GM19043 (cell line): ENCODE measurements at regions not wholly inside any gene's neighbourhood (a gene's known extent, or its start where the extent isn't known, plus 50 kb on each side); places are given as distances from the start of the nearest gene placed in this dataset.

Experiments used
- ATAC-seq: cut with Tn5 transposase; IDR thresholded peaks from one replicate; pipeline ENCODE4 v1.9.1; 2021; ENCODE audit warnings: low read depth; ENCODE audit not compliant: unreplicated experiment

DNA sequence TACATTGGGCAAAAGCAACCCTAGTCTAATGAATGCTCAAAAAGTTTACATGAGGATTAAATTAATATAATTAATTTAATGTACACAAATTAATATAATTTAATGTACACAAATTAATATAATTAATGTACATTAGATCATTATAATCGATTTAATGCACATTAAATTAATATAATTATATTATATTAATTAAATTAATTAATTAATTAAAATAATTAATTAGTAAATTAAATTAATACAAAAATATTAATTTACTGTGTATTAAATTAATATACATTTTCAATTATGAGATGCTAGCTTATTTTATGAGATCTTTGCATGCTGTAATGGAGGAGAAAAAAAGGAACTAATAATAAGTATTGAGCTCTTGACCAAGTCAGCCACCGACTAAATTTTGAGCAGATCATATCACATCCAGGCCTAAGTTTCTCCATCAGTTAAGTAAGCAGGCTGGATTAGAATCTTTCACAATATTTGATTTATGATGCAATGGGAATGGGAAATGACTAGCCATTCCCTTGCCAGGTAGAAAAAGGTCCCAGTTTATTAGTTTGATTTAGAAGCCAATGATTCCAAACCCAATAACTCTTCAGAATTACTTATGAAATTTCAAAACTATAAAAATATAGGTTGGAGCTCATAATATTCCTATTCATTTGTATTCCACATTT, 533.4 kb upstream of the GRIA1 start:
- no peak for ATAC-seq

DNA sequence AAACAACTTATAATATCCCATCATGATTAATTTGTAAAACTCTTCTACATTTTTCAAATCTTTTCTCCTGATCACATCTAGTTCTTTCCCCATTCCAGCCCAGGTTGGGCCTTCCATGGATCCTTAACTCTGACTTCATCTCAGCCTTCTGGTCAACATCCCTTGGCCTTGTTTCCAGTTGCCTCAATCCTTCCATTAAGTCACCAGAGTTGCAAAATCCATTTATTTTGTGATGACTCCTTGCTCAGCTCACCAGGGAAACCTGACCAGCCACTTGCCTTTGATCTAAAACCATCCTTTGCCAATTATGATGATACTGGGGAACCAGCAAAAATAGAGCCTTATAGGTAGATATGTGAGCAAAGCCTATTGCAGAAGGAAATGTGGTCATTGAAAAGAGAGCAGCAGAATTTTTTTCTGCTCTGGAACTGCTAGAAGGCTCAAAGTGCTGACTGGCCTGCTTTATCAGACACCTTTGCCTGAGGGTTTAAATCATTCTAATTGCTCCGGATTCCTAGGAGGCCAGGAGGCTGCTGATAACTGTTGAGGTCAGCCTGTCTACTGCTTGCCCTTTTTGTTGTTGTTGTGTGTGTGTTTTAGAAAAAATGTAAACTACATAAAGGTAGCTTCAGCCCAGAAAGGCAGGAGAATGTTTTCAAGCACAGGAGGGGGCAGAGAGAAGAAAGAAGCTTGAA, 512.2 kb upstream of the GRIA1 start:
- no peak for ATAC-seq

DNA sequence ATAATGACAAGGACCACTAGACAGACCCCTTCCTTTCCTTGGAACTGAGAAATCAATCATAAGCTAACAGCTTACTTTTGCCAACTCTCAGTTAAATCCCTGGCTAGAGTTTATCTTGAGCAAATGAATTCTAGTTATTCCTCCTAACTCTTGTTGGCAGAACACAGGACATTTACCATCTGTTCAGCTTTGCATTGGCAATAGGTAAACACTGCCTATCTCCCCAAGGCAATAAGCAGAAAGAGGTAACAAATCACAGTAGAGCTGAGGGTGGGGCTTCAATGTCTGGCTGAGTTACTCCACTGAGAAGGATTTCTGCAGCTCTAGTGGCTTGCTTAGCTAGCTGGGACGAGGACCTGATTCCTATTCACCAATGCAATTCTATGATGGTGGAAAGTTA, 503.3 kb upstream of the GRIA1 start:
- ATAC-seq = no peak

DNA sequence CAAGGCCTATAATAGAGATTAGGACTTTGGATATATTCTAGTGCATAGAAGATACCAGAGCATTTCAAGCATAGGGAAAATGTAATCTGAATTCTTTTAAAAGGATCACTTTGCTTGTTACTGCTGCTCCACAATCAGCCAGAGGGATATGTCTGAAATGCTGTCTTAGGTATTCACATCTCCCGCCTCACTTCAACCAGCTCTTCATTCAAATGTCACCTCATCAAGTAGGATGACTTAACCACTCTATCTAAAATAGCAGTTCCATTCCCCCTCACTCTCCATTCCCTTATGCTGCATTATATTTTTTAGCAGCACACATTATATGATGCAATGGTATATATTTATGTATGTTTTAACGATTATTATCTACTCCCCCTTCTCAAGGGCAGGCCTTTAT, 500.3 kb upstream of the GRIA1 start:
- no peak for ATAC-seq

DNA sequence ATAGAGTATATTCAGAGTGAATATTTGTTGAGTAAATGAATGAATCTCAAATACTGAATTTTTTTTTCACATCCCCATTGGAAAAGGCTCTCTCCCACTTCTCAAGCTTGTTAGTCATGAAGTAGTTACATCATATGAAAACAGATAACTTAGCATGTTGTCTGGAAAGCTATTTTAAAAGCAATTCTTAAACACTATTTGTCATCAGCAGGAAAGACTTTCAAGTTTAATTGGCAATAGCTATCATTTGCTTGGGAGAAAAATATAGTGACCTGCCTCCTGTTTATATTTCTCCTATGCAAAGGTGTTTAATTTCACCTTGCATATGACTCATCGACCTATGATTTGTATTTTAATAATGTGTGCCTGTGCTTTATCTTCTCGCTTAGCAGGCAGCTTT, 499.8 kb upstream of the GRIA1 start:
- no peak for ATAC-seq

DNA sequence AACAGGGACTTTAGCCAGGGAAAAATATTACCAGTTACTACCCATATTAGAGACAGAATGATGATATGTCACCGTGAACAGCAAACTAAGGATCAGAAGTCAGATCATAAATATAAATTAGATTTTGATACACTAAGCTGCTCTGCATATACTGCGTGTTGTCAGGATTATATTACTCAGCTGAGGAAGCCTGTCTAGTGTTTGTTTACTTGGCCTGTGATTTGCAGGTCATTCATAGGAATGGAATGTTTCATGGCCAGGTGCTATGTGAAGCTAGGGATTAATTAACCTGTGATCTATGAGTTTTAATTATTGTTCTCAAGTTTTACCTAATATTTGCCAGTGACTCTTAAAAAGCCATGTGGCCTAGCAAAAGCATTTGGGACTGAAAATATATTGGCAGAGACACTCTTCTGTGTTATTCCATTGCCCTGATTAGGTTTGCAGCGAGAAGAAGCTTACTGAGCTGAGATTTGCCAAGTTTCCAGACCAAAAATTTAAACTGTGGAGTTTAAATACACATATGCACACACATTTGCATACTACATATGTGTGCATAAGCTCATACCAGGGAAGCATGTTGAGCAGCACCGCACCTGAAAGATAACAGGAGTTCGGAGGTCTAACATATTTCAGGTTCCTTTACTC, 496.3 kb upstream of the GRIA1 start:
- no peak for ATAC-seq

DNA sequence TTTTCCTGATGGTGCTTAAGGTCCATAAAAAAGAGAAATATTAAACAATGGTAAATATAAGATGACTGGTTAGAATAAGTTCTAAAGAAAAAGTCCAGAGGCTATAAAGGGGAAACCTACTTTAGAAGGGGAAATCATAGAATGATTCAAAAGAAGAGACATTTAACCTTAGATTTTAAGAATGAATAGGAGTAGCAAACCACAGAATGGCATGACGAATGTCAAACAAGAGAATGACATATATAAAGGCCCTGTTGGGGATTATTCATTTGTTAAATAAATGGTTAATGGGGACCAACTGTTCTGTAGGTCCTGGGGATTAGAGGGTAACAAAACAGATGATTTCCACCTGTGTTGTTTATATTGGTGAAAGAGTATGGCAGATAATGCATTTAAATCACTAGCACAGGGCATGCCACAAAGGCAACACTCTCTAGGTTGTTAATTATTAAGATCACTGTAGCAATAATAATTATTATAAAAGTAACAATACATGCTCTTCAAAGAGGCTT, 495.2 kb upstream of the GRIA1 start:
- no peak for ATAC-seq

DNA sequence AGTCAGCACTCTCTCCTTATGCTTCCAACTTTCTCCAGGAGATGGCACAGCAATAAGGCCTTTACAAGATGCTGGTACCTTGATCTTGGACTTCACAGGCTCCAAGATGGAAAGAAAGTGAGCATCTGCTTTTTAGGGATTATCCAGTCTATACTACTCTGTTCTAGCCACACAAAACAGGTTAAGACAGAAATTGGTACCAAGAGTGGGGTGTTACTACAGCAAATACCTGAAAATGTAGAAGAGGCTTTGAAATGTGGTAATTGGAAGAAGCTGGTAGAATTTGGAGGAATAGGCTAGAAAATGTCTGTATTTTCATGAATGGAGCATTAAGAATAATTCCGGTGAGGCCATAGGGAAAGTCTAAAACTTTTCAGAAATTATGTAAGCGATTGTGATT, 484.8 kb upstream of the GRIA1 start:
- no peak for ATAC-seq

DNA sequence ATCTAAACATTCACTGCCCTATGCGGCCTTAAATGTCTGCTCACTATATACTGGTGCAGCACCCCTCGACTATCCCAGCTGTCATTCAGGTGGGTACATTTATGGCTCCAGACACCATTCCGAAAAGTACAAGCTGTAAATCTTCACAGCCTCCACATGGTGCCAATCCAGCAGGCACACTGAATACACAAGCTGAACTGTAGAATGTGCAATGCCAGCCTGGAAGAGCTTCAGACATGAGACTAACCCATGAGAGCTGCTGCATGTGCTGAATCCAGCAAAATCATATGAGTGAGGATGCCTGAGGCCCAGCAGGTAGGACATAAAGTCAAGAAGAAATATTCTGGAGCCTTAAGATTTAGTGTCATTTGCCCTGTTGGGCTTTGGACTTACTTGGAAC, 483.8 kb upstream of the GRIA1 start:
- no peak for ATAC-seq

DNA sequence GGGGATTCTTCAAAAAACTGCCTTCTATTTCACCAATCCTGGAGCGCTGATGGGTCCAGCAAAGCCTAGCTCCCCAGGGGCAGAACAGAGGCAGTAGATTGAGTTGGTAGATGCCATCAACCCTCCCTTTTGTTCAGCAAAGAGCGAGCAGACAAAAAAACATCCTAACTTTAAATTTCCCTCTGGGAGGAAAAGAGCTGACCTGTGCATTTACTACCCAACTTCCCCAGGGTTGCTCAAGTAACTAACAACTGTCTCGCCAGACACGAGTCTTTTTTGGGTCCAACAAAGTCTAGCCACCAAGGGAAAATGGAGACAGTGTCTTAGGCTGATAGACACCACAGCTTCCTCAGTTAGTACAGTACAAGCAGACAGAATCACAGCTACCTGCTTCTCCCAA, 476.3 kb upstream of the GRIA1 start:
- ATAC-seq = no peak

DNA sequence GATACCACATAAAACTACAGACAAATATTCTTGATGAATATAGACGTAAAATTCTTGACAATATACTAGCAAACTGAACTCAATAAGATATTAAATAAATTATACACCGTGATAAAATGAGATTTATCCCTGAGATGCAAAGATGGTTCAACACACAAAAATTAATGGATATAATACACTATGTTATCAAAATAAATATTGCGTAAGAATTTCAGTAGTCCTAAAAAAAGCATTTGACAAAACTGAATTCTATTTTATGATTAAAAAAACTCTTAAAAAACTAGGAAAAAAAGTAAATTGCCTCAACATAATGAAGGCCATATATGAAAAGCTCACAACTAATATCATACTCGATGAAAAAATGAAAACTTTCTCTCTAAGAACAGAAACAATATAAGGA, 472.3 kb upstream of the GRIA1 start:
- ATAC-seq = no peak

DNA sequence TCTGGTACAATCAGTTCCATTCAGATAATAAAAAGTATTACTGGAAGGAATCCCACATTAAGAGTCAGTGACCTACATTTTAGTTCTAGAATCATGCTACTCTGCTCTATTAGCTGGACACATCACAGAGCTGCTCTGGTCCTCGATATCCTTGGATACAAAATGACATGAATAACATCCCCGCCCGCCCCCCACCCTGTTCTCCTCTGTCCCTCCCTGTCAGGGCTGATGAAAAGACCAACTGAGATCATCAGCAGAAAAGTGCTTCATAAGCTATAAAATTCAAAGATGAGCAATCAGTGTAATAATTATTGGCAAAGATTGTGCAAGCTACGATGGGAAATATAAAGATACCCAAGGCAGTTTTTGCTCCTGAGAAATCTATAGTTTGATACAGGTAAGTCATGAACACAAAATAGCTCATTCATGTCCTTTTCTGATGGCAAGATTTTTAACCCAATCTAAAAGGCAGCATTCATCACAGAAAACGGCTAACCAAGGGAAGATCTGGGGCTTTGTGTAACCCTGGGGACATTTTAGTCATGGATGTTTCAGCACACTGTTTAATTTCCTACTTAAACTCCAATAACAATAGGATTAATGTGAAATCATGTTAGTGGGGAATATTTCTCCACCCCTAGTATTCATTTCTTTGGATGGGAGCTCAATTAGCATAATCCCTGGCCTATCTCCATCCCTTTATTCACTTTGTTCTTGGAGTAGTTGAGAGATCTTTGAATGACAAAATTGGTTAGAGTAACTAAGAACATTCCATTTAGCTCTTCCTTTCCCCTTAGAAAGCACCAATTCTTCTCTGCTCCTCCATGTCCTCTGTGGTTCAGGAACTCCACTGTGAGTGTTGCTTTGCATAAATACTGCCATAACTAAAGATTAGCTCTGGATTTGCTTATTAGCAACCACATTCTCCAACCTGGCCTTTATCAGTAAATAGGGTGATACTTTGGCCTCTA, 459.4 kb upstream of the GRIA1 start:
- ATAC-seq = no peak

DNA sequence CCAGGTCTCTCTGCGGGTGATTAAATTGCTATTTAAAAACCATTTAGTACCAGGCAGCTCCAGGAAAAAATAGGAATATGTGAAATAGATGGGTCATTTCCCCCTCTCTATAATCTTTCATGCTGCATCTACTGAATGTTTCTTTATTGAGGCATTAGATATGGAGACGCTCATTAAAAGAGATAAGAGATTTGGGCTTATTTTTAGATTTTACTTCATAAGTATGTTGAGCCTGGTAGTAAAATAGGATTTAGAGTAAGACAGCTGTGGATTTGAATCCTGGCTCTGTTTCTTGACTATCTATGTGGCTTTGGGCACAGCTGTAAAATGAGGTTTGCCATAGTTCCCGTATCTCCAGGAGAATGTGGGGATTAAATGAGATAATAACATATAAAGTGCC, 451.0 kb upstream of the GRIA1 start:
- ATAC-seq = no peak

DNA sequence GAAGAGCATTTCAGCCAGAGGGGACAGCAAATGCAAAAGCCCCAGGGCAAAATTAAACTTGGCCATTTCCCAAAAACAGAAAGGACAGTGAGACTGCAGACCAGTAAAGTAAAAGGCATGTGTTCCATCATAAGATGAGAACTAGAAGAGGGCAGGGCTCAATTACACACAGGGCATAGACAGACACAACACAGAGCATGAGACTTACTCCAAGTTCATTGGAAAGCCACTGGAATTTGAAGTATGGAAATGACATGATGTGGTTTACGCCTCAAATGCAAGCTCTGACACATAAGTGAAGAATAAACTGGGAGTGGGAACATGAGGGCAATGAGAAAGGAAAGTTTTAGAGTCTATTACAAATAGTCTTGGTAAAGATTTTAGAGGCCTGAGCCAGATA, 446.6 kb upstream of the GRIA1 start:
- no peak for ATAC-seq

DNA sequence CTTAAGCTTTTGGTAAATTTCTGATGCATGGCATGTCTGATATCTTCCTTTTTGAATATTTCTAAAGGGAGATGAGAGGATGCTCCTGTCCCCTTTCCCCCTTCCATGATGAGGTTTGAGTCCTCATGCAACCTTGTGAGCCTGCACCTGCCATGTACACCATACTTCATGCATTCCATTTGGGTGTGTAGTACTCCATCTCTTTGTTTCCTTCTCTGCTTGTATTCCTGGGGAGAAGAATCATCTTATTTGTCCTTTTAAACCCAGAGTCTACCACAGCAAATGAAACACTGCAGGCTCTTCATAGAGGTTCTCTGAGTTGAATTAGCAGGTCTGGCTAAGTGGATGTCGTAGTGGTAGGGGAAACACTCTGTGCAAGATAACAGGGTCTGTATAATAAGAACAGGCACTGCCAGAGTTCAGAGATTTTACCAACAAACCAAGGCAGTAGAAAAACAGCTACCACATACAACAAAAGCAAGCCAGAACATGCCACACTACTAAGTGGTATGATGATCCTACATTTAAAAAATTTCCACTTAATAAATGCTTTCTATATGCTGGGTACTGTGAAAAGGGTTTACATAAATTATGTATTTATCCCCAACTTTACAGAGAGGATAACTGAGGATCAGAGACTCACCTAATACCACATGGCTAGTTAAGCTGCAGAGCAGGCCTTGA, 439.8 kb upstream of the GRIA1 start:
- ATAC-seq = no peak

DNA sequence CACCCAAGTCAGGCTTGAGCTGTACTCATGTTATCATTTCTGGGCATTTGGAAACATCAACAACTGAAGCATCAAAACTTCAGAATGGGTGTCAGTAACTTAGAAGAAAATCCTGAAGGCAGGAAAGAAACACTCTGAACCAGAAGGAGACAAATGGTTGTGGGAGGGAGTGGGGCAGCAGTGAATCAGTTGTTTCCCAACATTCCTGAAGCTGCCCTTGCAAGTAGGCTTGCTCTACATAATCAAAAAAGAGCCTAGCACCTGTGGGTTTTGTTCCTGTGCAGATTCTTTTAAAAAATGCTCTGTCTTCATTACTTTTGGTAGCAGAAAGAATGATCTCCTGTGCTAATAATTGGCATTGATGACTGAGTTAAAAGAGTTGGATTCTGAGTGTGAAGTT, 424.2 kb upstream of the GRIA1 start:
- no peak for ATAC-seq

DNA sequence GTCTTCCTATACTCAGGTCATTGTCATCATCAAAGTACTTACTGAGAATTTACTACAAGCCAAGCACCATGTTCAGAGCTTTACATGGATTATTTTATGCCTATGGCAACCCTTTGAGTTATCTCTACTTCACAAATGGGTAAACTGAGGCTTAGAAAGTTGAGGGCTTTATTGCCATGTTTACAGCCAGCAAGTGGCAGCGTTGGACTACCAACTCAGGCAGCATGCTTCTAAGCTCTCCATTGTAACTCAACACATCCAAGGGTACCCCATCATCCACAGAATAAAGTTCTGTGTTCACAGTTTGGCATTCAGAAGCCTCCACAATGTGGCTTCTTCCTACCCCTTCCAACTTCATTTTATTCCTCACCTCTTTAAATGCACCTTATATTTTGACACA, 422.6 kb upstream of the GRIA1 start:
- ATAC-seq = no peak

DNA sequence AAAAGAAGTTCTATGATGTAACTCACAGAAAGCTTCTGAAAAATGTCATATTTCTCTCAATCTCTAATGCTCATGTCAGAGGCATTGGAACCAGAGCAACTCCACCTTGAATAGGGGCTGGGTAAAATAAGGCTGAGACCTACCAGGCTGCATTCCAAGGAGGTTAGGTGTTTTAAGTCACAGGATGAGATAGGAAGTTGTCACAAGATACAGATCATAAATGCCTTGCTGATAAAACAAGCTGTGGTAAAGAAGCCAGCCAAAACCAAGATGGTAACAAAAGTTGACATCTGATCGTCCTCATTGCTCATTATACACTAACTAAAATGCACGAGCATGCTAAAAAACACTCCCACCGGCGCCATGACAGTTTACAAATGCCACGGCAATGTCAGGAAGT, 411.1 kb upstream of the GRIA1 start:
- ATAC-seq = no peak

DNA sequence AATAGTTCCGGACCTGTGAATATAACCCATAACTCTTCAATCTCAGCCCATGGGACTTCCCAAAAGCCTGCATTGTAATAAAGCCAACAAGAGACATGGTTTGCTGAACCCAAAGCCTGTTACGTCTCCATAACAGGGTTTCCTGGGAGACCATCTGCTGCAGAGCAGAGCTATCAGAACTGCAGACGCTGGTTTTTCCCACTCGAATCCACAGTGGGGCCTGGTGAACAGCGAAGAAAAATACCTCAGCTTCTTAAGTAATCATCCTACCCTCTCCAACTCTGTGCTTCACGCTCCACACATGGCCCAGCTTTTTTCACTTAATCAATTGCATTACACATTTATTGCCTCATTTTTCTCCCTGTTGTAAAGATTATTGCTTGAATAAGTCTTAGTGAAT, 409.5 kb upstream of the GRIA1 start:
- no peak for ATAC-seq

DNA sequence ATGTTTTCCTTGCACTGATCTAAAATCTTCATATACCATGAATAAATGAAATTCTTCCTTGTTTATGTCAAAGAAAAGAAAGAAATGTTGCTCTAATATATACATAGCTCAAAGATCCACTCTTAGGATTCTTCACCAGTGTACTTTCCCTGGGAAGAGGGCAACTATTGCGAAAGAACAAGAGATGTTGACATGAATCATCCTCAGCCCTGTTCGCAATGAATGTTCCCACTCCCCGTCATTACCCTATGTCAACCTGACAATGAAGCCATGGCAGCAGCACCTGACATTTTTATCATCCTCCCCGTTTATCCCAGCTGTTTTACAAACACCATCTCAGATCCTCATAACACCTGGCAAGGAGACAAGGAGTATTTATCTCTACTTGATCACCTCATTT, 409.1 kb upstream of the GRIA1 start:
- no peak for ATAC-seq
